ENCODE measurements at regions not wholly inside any gene's neighbourhood (a gene's known extent, or its start where the extent isn't known, plus 50 kb on each side); places are given as distances from the start of the nearest gene placed in this dataset.

GRCh38 chr2:62370321-62371250 lies 135.4 kb downstream of the TMEM17 start:
- DNase-seq (ENCODE audit: low read depth) = no peak

DNA sequence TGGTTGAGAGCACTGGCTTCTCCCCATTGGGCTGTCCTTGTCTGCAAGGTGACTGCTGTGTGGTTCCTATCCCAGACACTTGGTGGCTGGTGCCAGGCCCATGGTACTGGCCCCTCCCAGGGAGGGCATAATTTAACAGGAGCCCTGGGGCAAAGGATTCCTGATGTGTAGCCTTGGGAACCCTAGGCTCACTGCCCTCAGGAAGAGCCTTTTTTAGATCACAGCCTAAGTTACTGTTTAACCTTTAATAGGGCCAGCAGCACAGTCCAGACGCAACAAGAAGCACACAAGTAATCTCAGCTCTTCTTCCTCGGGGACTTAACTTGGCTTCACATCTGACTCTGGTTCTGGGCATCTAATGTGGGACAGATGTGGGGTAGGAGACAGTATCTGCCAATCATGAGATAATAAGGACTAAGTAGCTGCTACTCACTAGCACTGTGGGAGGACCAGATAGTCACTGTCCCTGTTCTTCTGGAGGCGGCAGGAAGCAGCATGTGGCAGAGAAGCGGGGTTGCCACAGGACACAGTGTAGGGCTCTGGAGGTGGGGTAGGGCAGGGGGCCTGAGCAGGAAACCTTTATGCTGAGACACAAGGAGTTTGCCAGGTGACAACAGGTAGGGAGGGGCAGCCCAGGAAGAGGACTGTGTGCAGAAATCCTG lies 136.3 kb downstream of the TMEM17 start:
- DNase-seq (ENCODE audit: low read depth) = no peak

DNA sequence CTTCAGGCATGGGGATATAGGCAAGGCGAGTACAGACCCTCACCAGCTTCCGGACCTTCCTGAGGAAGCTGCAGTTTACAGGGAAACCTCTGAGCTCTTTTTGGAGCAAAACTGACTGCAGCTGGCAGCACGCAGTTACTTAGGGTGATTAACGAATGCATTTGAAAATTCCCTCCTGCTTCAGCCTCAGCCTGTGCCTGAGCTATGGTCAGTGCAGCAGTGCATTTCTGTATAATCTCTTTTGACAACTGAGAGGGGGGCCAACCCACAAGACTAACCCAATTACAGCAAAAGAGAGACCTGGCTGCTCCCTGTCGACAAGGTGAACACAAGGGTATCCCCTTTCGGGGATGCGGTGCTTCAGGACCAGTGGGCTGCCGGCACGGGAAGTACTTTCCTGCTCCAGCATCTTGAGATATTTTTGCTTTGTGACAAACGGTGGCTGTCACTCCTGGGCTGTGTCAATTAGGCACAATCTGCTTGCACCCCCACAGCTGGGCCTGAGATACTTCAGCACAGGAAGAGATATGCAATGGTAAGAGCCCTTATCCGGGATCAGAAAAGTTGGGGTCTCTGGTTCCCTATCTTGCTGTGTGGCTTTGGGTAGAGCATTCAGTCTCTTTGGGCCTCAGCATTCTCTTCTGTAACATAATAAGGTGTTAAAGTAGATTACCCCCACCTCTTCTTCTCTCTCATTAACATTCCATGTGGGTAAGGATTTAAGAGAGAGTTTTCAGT lies 141.0 kb downstream of the TMEM17 start:
- no peak for DNase-seq (ENCODE audit: low read depth)

DNA sequence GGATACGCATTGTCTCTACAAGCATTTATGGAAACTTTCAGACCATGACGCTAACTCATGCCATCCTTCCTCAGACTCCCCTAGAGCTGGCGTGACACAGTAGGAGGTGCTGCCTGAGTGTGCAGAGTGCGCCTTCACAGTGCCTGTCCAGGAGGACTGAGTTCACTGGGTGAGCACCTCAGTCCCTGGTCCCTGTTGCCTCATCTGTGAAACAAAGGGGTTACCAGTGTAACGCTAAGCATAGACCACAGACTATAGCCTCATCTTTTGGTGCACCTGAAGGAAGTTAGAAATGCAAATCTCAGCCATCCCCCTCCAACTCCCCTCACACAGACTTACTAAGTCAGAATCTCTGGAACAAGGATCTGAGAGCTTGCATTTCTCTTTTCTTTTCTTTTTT lies 142.8 kb downstream of the TMEM17 start:
- DNase-seq (ENCODE audit: low read depth) = no peak

- DNase-seq (ENCODE audit: low read depth) = no peak
These were observed 143.4 kb downstream of the TMEM17 start for GRCh38 chr2:62362561-62362960.

- no peak for DNase-seq (ENCODE audit: low read depth)
These were observed 144.0 kb downstream of the TMEM17 start for GRCh38 chr2:62361964-62362363.

GRCh38 chr2:62354771-62355561 lies 151.0 kb downstream of the TMEM17 start:
- peak; percentile 6 for DNase-seq (ENCODE audit: low read depth)

DNA sequence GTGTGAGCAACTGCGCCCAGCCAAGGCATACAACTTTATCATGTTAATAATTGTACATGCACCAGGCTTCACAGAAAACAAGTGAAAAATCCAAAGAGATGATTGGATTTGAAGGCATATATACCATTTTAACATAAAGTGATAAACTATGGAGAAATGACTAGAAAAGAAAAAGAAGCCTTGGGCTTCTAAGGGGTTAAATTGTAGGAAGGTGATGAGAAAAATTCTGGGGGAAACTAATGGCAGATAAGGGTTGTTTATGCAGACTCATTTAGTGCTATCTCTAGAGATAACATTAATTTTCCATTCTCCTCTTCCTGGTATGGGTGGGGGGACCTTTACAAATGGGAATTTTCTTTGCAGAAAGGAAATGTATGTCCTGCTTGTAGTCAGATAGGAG lies 154.0 kb downstream of the TMEM17 start:
- DNase-seq (ENCODE audit: low read depth) = no peak

GRCh38 chr2:62349788-62350187 lies 153.9 kb downstream of the B3GNT2 start:
- no peak for DNase-seq (ENCODE audit: low read depth)

GRCh38 chr2:62348700-62349099 lies 152.8 kb downstream of the B3GNT2 start:
- DNase-seq (ENCODE audit: low read depth) = no peak

DNA sequence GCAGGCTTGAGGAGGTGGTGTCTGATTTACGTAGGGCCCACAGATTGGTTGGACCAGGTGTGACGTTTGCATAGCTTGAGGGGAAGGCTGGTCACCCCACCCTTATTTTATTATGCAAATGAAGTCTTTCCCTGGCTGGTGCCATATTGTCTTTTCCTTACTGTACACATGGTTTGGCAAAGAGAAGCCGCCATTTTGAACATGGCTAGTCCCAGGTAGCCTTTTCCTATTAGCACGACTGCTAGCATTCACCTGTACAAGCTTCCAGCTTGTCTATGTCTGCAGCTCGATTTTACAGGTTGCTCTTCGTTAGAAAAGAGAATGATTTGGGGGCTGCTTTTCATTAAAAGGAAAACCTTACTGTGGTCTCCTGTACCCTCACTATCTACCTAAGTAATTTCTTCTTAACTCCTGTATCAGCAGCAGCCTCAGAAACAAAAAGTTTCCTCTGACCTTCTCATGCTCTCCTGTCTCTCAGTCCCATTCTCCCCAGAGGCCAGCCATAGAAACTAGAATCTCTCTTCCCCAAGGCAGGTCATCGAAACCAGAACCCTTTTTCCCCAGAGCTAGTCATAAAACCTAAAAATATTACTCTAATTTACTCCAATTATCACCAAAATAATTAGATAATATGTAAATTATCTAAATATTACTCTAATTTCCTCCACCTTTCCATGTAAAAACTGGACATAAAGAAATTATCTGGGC lies 151.8 kb downstream of the B3GNT2 start:
- no peak for DNase-seq (ENCODE audit: low read depth)

DNA sequence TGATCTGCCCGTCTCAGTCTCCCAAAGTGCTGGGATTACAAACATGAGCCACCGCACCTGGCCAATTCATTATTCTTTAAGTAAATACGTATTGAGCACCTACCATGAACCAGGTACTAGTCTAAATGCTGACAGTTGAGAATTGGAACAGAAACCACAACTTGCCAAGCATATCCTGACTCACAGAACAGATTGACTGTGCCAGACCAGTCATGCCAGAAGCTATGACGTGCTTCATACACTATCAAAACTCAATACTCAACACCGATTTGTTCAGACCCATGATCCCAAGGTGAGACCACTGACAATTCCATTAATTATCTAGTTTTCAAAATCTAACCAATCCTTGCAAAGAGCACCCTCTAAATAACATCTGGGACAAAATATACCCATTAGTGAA lies 148.6 kb downstream of the B3GNT2 start:
- peak; percentile 6 for DNase-seq (ENCODE audit: low read depth)

DNA sequence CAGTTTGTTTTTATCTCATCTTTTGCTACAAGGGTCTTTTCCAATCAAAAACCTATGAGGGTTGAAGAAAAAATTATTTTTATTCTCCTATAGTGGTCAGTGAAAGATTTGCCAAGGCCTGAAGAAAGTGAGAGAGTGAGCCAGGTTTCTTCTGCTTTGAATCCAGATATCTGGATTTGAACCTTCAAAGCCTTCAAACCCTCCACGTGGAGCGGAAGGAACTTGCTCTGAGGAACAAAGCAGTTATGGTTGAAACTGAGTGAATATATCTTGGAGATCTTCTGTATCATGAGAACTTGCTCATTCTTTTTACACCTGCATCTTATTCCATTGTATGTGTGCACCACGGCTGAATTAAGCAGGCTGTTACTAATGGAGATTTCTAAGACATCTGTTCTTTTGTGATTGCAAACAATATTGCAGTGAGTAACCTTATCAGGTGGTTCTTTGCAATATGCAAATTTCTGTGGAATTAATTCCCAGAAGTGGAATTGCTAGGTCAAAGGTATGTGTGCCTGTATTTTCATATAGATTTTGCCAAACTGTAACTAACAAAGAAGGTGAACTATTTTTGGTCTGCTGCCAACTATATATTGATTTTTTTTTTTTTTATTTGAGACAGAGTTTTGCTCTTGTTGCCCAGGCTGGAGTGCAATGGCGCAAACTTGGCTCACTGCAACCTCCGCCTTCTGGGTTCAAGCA lies 147.9 kb downstream of the B3GNT2 start:
- no peak for DNase-seq (ENCODE audit: low read depth)

GRCh38 chr2:62343206-62343605 lies 147.3 kb downstream of the B3GNT2 start:
- no peak for DNase-seq (ENCODE audit: low read depth)

GRCh38 chr2:62340994-62341484 lies 145.1 kb downstream of the B3GNT2 start:
- DNase-seq (ENCODE audit: low read depth) = peak; percentile 31

DNA sequence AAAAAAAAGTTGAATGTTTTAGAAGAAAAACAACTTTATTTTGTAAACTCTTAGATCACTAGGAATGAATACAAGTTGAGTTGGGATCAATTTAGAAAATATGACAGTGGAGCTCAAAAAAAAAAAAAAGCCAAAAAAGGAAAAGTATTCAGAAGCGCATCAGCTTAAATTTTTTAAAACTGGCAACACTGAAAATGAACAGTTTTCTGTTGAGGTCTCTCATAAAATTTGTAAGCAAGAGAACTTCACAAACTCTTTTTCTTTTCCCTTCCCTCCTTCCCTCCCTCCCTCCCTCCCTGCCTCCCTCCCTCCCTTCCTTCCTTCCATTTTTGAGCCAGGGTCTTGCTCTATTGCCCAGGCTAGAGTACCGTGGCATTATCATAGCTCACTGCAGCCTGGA lies 143.9 kb downstream of the B3GNT2 start:
- DNase-seq (ENCODE audit: low read depth) = no peak

DNA sequence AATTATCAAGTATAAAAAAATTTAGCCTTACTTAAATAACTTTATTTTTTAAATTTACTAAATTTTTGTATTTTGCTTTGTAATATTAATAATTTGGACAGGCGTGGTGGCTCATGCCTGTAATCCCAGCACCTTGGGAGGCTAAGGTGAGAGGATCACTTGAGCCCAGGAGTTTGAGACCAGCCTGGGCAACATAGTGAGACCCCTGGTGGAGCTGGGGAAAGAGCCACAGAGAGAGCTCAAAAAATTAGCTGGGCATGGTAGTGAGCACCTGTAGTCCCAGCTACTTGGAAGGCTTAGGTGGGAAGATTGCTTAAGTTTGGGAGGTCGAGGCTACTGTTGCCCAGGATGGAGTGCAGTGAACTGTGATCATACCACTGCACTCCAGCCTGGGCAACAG lies 143.5 kb downstream of the B3GNT2 start:
- DNase-seq (ENCODE audit: low read depth) = no peak

DNA sequence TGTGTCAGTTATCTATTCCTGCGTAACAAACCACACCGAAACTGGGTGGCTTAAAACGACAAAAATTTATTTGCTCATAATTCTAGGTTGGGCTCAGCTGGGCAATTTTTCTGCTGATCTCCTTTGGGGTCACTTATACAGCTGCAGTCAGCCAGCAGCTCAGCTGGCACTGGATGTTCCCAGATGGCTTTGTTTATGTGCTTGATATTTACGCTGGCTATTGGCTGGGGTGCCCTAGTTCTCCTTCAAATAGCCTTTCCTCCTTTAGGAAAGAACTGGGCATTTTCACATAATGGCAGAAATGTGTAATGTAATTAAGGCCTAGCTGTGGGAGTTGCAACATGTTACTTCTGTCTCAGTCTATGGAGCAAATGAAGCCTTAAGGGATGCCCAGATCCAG lies 142.2 kb downstream of the B3GNT2 start:
- DNase-seq (ENCODE audit: low read depth) = no peak

- DNase-seq (ENCODE audit: low read depth) = no peak
These were observed 141.5 kb downstream of the B3GNT2 start for GRCh38 chr2:62337403-62337802.

DNA sequence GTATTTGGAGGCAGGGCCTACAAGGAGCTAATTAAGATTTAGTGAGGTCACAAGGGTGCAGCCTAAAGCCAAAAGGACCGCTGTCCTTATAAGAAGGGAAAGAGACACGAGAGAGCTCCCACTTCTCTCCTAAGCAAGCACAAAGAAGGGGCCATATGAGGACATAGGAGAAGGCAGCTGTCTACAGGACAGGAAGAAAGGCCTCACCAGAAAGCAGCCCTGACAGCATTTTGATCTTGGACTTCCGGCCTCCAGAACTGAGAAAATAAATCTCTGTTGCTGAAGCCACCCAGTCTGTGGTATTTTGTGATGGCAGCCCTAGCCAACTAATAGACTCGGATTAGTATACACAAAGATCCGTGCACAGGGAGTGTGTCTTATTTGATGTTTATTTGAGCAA lies 139.7 kb downstream of the B3GNT2 start:
- no peak for DNase-seq (ENCODE audit: low read depth)

Measured in RPMI7951 (cell line).